GM23248 (cell line): ENCODE measurements at regions not wholly inside any gene's neighbourhood (a gene's known extent, or its start where the extent isn't known, plus 50 kb on each side); places are given as distances from the start of the nearest gene placed in this dataset.
"Not testable (repeated sequence)": the region's sequence is repeated elsewhere in the genome, so short reads cannot be mapped to it uniquely, and the experiment has no call there.

ENCODE experiments used
- EZH2 ChIP-seq: fragments of 200-600 bp; sonication (generic); IDR thresholded peaks from 2 replicates; pipeline ENCODE4 v1.6.1; 2018; ENCODE audit warnings: antibody characterized with exemption, mild to moderate bottlenecking; ENCODE audit not compliant: insufficient read depth, poor library complexity, severe bottlenecking
- EZH2phosphoT487 ChIP-seq: fragments of 200-600 bp; sonication (generic); IDR thresholded peaks from 2 replicates; pipeline ENCODE4 v1.6.1; 2018; ENCODE audit warnings: antibody characterized with exemption, moderate library complexity, mild to moderate bottlenecking, low read depth; ENCODE audit not compliant: insufficient read depth

DNA sequence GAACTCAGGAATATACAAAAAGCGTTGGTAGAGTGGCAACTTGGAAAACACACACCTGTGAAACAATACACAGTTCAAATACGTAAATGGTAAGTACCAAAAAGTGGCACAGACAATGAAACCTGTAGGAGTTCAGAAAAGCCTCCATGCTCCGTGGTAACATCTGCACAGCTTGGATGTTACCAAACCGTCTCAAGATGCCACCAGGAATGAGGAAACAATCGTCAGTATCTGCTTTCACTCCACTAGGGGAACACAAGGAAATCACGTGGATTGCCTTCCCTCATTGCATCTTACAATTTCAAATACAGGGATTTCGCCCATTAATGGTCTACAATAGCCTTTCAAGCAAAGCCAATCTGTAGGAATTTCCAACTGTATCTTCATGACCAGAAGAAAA, 224.6 kb upstream of the LRRC61 start:
- not testable (repeated sequence) for TF ChIP-seq EZH2, EZH2phosphoT487
